GM21423 (cell line): ENCODE measurements at regions not wholly inside any gene's neighbourhood (a gene's known extent, or its start where the extent isn't known, plus 50 kb on each side); places are given as distances from the start of the nearest gene placed in this dataset.

Experiments
- ATAC-seq: cut with Tn5 transposase; IDR thresholded peaks from one replicate; pipeline ENCODE4 v1.9.1; 2021; ENCODE audit warnings: mild to moderate bottlenecking, moderate library complexity; ENCODE audit not compliant: unreplicated experiment

DNA sequence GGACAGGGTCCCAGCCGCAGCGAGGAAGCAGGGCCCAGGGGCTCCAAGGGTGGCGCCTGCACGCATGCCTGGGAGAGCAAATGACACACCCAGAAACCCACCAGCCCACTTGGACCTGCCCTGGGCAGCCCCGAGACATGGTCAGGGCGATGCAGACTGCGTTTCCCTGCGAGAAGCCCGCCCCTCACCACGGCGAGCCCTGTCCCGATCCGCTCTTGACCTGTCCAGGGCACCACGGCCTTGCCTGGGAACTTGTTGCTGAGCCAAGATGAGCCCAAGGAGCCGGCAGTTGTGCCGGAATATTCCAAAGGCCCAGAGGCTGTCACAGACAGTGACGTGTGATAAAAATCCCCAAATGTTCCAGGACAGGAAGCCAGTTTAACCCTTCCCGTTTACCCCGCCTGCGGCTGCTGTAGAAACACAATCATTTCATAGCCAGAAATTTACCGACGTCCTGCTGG is 78.1 kb downstream of the SIK1 start:
- no peak for ATAC-seq

- ATAC-seq = no peak
These were observed 78.7 kb downstream of the SIK1 start for GRCh38 chr21:43348170-43348766.

- ATAC-seq = no peak
These were observed 79.3 kb downstream of the SIK1 start for GRCh38 chr21:43347461-43348169.

GRCh38 chr21:43346551-43346950 is 80.4 kb downstream of the SIK1 start:
- no peak for ATAC-seq

GRCh38 chr21:43345746-43346409 is 81.1 kb downstream of the SIK1 start:
- ATAC-seq = no peak

GRCh38 chr21:43345046-43345745 is 81.7 kb downstream of the SIK1 start:
- no peak for ATAC-seq

GRCh38 chr21:43343992-43344886 is 82.7 kb downstream of the SIK1 start:
- no peak for ATAC-seq

GRCh38 chr21:43343095-43343991 is 83.6 kb downstream of the SIK1 start:
- ATAC-seq = no peak

DNA sequence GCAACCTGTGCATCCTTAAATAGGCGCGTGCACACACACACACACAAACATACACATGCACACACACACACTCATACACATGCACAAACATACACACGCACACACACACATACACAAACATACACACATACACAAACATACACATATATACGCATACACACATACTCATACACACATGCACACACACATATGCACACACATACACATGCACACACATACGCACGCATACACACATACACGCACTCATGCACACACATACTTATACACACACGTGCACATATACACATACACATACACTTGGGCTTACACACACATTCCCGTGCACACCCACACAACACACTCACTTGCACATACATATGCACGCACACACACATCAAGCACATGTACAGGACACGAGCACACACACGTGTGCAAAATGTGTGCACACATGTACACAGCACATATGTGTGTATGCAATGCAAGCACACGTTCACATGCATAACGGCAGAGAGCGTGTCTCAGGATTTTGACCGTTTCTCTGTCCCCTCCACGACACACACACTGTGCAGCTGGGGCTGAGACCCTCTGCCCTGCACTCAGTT is 84.5 kb downstream of the SIK1 start:
- no peak for ATAC-seq

DNA sequence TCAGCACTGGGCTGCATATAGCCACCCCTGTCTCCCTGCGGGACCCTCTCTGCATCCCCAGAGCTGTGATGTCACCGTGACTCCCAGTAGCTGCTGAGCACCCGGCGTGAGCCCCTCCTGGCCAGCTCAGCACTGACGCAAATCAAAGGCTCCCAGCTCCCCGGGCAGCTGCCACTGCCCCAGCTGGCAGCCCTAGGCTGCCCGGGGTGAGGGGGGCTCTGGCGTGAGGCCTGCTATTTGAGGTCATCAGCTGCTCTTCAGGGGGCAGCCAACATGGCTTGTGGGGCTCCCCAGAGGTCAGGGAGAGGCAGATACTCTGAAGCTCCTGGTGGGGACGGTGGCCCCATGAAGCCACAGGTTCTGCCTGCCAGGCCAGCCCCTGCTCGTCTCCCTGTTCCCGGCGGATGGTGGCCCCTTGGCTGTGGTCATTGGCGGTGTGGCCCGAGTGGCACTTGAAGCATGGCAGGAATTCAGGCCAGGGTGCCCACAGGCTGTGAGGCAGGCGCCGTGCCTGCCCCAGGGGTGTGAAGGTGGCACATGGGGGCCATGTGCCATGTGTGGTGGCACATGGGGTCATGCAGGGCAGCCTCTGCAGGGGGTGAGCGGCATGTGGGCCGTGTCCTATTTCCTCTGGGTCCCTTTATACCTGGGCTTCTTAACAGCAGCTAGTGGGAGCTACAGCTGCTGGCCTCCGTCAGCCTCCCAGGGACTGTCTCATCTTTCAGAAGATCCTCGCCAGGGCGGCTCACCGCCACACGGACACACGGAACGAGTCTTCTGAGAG is 85.4 kb downstream of the SIK1 start:
- no peak for ATAC-seq

GRCh38 chr21:43340491-43341377 is 86.2 kb downstream of the SIK1 start:
- no peak for ATAC-seq

GRCh38 chr21:43339668-43340067 is 87.3 kb downstream of the SIK1 start:
- ATAC-seq = no peak

- ATAC-seq = no peak
These were observed 88.0 kb downstream of the SIK1 start for GRCh38 chr21:43338951-43339350.

- ATAC-seq = no peak
These were observed 88.9 kb downstream of the SIK1 start for GRCh38 chr21:43337901-43338655.

GRCh38 chr21:43335119-43335518 is 91.8 kb downstream of the SIK1 start:
- ATAC-seq = no peak

DNA sequence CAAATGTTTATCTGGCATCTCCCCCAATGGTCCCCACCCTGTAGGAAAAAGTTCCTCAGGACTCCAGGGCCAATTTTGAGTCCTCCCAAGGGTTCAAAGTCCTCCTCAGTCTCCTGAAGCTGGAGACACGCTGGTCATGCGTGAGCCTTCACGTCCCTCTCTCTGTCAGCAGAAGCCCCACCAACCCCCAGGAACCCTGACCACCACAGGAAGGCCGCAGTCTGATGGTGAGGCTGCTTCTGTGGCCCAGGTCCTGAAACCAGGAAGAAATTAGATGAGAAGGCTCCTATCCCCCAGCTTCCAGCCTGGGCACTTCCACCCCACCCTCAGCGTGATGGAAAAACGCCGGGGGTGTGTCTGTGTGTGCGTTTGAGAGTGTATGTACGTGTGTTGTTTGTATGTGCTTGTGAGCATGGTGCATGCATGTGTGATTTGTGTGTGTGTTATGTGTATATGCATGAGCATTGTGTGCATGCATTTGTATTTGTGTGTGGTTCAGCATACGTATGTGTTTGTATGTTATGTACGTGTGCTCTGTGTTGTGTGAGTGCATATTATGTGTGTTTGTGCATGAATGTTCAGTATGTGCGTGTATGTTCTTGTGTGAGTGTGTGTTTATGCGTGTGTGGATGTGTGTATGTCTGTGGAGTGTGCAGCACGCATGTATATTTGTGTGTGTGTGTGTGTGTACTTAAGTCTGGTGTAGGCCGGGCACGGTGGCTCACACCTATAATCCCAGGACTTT is 92.5 kb downstream of the SIK1 start:
- no peak for ATAC-seq
